Endothelial cell (in vitro differentiated cells): ENCODE measurements at regions not wholly inside any gene's neighbourhood (a gene's known extent, or its start where the extent isn't known, plus 50 kb on each side); places are given as distances from the start of the nearest gene placed in this dataset.

Source experiments
- DNase-seq: peaks from one replicate; pipeline ENCODE4 v3.0.0; 2021; ENCODE audit warnings: low spot score
- H3K27ac Mint-ChIP-seq: one replicate; pipeline ENCODE4 v1.8.0; 2021; ENCODE audit warnings: mixed read lengths, inconsistent platforms; ENCODE audit not compliant: unreplicated experiment
- H3K27me3 Mint-ChIP-seq: one replicate; pipeline ENCODE4 v1.8.0; 2021; ENCODE audit warnings: mild to moderate bottlenecking, moderate library complexity, mixed read lengths, inconsistent platforms; ENCODE audit not compliant: unreplicated experiment
- H3K36me3 Mint-ChIP-seq: one replicate; pipeline ENCODE4 v1.8.0; 2021; ENCODE audit warnings: mild to moderate bottlenecking, low read depth, mixed read lengths, inconsistent platforms; ENCODE audit not compliant: unreplicated experiment
- H3K4me1 Mint-ChIP-seq: one replicate; pipeline ENCODE4 v1.8.0; 2021; ENCODE audit warnings: mild to moderate bottlenecking, mixed read lengths, inconsistent platforms; ENCODE audit not compliant: unreplicated experiment
- H3K4me3 Mint-ChIP-seq: one replicate; pipeline ENCODE4 v1.8.0; 2021; ENCODE audit warnings: mild to moderate bottlenecking, mixed read lengths, inconsistent platforms; ENCODE audit not compliant: unreplicated experiment
- H3K9me3 Mint-ChIP-seq: one replicate; pipeline ENCODE4 v1.8.0; 2021; ENCODE audit warnings: mixed read lengths, inconsistent platforms; ENCODE audit not compliant: unreplicated experiment
- TF ChIP-seq, protein P1 (sequence below): fragments of 200-600 bp; sonication (generic); IDR thresholded peaks from one replicate; pipeline ENCODE4 v1.5.0; 2021; ENCODE audit warnings: antibody characterized with exemption; ENCODE audit not compliant: unreplicated experiment

DNA sequence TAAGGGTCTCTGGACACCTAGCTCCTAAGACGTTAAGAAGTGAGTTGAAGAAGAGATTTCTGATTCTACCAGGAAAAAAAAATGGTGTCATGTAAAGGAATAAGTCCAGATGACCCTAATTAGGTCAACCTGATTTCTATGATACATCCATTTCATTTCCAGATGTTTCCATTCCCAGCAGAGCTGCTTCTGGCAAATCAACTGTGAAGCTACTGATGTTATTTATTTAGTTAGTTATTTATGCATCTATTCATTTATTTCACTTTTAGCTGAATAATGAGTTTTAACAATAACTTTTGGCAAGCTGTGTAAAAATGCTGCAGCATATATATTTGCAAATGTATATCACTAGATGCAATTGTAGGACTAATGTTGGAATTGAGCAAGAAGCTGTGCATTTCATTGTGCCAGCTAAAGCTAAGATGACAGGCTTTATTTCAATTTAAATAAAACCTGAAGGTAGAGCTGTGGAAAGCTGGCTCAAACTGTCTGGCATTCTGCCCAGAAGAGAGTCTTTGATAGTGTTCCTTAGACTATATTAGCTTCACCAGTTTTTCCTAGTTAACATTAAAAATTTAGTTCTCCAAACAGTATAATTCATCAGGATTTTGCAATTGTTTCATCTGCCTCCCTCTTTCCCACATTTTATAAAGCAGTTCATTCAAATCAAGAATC is 1164.4 kb upstream of the ADGRL4 start:
- H3K27ac Mint-ChIP-seq, result no peak overlapping the region
- H3K36me3 Mint-ChIP-seq, result no peaks in the 10 kb centered on the region
- TF ChIP-seq, protein P1, sequence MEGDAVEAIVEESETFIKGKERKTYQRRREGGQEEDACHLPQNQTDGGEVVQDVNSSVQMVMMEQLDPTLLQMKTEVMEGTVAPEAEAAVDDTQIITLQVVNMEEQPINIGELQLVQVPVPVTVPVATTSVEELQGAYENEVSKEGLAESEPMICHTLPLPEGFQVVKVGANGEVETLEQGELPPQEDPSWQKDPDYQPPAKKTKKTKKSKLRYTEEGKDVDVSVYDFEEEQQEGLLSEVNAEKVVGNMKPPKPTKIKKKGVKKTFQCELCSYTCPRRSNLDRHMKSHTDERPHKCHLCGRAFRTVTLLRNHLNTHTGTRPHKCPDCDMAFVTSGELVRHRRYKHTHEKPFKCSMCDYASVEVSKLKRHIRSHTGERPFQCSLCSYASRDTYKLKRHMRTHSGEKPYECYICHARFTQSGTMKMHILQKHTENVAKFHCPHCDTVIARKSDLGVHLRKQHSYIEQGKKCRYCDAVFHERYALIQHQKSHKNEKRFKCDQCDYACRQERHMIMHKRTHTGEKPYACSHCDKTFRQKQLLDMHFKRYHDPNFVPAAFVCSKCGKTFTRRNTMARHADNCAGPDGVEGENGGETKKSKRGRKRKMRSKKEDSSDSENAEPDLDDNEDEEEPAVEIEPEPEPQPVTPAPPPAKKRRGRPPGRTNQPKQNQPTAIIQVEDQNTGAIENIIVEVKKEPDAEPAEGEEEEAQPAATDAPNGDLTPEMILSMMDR, result no peak
- H3K9me3 Mint-ChIP-seq, result no peaks in the 10 kb centered on the region
- no peaks in the 10 kb centered on the region for H3K27me3 Mint-ChIP-seq
- no peak for DNase-seq
- H3K4me1 Mint-ChIP-seq, result no peaks in the 10 kb centered on the region
- no peak overlapping the region for H3K4me3 Mint-ChIP-seq

DNA sequence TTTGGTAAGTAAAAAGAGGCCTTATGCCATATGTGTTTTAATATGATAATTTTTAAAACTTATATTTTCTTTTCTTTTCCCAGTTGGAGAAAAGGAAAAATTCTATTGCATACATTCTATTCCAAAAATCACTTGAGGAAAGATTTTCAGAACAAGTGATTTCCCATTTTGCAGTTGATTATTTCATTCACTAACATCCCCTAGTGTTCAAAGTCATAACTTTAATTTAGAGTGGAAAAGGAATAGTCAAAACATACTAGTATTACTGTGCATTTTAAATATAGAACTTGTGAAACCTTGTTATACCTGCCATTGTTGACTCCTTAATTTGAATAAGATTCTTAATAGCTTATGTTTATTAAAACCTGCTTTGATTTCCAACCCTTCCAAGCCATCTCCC is 1157.6 kb upstream of the ADGRL4 start:
- H3K36me3 Mint-ChIP-seq, result no peaks in the 10 kb centered on the region
- no peaks in the 10 kb centered on the region for H3K27me3 Mint-ChIP-seq
- TF ChIP-seq, protein P1, result no peak
- DNase-seq, result no peak
- H3K4me3 Mint-ChIP-seq, result no peak overlapping the region
- no peak overlapping the region for H3K27ac Mint-ChIP-seq
- H3K4me1 Mint-ChIP-seq, result no peaks in the 10 kb centered on the region
- H3K9me3 Mint-ChIP-seq, result no peaks in the 10 kb centered on the region

DNA sequence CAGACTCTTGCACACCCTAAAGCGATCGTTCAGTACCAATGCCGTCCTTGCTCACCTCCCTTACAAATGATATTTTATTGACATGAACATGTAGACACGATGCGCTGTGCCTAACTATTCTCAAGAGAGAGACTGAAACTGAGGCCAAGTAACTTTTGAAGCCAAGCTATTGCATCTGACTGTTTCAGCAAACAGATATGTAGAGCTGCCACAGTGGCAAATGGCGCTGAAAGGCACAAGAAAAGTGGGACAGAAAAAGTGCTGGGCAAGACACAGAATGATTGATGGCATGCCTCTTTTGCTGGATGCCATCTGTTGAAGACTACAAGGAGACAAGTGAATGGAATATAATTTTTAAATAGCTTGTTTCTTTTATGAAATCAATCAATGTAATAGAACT is 1157.2 kb upstream of the ADGRL4 start:
- Mint-ChIP-seq H3K36me3 (no peaks in the 10 kb centered on the region), H3K4me1 (no peaks in the 10 kb centered on the region), H3K27me3 (no peaks in the 10 kb centered on the region), H3K4me3 (no peak overlapping the region), H3K27ac (no peak overlapping the region), H3K9me3 (no peaks in the 10 kb centered on the region)
- TF ChIP-seq, protein P1, result no peak
- DNase-seq, result no peak

DNA sequence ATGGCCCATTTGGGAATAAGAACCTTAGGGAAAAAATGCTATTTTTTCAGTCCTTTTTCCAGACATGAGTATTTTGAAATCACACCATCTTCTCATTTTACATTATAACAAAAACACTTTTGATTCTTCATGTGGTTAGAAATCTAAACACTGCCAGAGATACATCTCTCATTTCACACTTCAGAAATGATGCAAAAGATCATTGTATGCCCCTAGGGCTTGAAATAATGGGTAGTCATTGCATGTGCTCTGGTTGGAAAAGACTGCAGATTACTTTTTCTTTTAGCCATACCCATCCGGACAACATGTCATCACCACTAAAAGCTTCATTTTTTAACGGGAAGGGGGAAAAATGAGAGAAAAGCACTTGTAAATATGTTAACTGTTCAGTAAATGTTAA is 1152.2 kb upstream of the ADGRL4 start:
- Mint-ChIP-seq H3K27ac (no peak overlapping the region), H3K4me3 (no peak overlapping the region), H3K36me3 (no peaks in the 10 kb centered on the region), H3K27me3 (no peaks in the 10 kb centered on the region), H3K4me1 (no peaks in the 10 kb centered on the region), H3K9me3 (no peaks in the 10 kb centered on the region)
- TF ChIP-seq, protein P1, result no peak
- DNase-seq, result no peak

DNA sequence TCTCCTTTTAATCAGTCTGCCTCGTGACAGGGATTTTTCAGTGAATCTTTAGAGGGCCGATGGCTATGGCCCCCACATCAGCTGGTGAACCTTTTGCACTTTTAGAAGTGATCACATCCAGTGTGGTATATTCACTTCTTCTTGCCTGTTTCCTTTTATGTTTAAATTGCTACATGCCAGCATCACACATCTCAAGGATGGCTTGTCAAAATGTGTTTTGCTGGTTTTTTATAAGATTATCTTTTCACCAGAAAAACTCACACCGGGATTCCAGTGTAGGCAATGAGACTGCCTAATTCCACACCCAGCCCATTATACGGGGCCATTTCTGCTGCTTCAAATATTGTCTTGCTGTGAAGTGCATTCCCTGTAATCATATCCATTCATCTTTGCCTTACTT is 1151.7 kb upstream of the ADGRL4 start:
- no peaks in the 10 kb centered on the region for H3K9me3 Mint-ChIP-seq
- no peaks in the 10 kb centered on the region for H3K27me3 Mint-ChIP-seq
- no peak for DNase-seq
- H3K4me3 Mint-ChIP-seq, result no peak overlapping the region
- no peaks in the 10 kb centered on the region for H3K36me3 Mint-ChIP-seq
- no peak overlapping the region for H3K27ac Mint-ChIP-seq
- H3K4me1 Mint-ChIP-seq, result no peaks in the 10 kb centered on the region
- TF ChIP-seq, protein P1, result no peak
